HEK293T (cell line): ENCODE measurements at regions not wholly inside any gene's neighbourhood (a gene's known extent, or its start where the extent isn't known, plus 50 kb on each side); places are given as distances from the start of the nearest gene placed in this dataset.

Source experiments
- CTCF ChIA-PET: fragments of 350-600 bp; formaldehyde crosslinking; extraction: SDS; loops from one replicate; lab custom pipeline; 2021; ENCODE audit warnings: antibody characterized with exemption, inconsistent platforms; lab: Yijun Ruan, JAX
- POLR2A ChIA-PET: fragments of 350-600 bp; formaldehyde crosslinking; extraction: SDS; loops from one replicate; lab custom pipeline; 2020; ENCODE audit warnings: antibody characterized with exemption, inconsistent platforms; lab: Yijun Ruan, JAX
- DNase-seq: peaks from one replicate; pipeline ENCODE4 v3.0.0; 2012; ENCODE audit warnings: mixed read lengths; ENCODE audit errors: extremely low spot score
- ARNT ChIP-seq: fragments of 450-650 bp; IDR thresholded peaks from 2 replicates; pipeline ENCODE4 v1.6.1; 2017; ENCODE audit warnings: mild to moderate bottlenecking
- BHLHE40 ChIP-seq: fragments of 450-650 bp; IDR thresholded peaks from 2 replicates; pipeline ENCODE4 v1.6.1; 2016; ENCODE audit warnings: mild to moderate bottlenecking, moderate library complexity, borderline replicate concordance
- CTBP1 ChIP-seq: fragments of 450-650 bp; IDR thresholded peaks from 2 replicates; pipeline ENCODE4 v1.6.1; 2016; ENCODE audit warnings: borderline replicate concordance
- ELF4 ChIP-seq: fragments of 450-650 bp; IDR thresholded peaks from 2 replicates; pipeline ENCODE4 v1.6.1; 2017; ENCODE audit warnings: antibody characterized with exemption
- FOXA1 ChIP-seq: fragments of 450-650 bp; IDR thresholded peaks from 2 replicates; pipeline ENCODE4 v1.6.1; 2016; ENCODE audit warnings: mild to moderate bottlenecking
- FOXK2 ChIP-seq: fragments of 450-650 bp; IDR thresholded peaks from 2 replicates; pipeline ENCODE4 v1.6.1; 2016; ENCODE audit warnings: mild to moderate bottlenecking
- FOXM1 ChIP-seq: fragments of 450-650 bp; IDR thresholded peaks from 2 replicates; pipeline ENCODE4 v1.6.1; 2017; ENCODE audit warnings: mild to moderate bottlenecking, borderline replicate concordance
- HDGF ChIP-seq: fragments of 450-650 bp; IDR thresholded peaks from 2 replicates; pipeline ENCODE4 v1.6.1; 2017; ENCODE audit warnings: antibody characterized with exemption, borderline replicate concordance
- L3MBTL2 ChIP-seq: fragments of 450-650 bp; conservative IDR thresholded peaks from 2 replicates; pipeline ENCODE4 v1.6.1; 2016; ENCODE audit warnings: mild to moderate bottlenecking
- LEF1 ChIP-seq: fragments of 450-650 bp; IDR thresholded peaks from 2 replicates; pipeline ENCODE4 v1.6.1; 2017; ENCODE audit warnings: mild to moderate bottlenecking, borderline replicate concordance
- NFRKB ChIP-seq: fragments of 450-650 bp; IDR thresholded peaks from 2 replicates; pipeline ENCODE4 v1.6.1; 2016; ENCODE audit warnings: mild to moderate bottlenecking, moderate library complexity
- PKNOX1 ChIP-seq: fragments of 450-650 bp; IDR thresholded peaks from 2 replicates; pipeline ENCODE4 v1.6.1; 2016
- SP1 ChIP-seq: fragments of 450-650 bp; IDR thresholded peaks from 2 replicates; pipeline ENCODE4 v1.6.1; 2017
- SUZ12 ChIP-seq: fragments of 450-650 bp; IDR thresholded peaks from 2 replicates; pipeline ENCODE4 v1.6.1; 2016; ENCODE audit warnings: mild to moderate bottlenecking
- TARDBP ChIP-seq: fragments of 450-650 bp; IDR thresholded peaks from 2 replicates; pipeline ENCODE4 v1.6.1; 2016
- ZNF384 ChIP-seq: fragments of 450-650 bp; IDR thresholded peaks from 2 replicates; pipeline ENCODE4 v1.6.1; 2016

GRCh38 chr10:128289621-128290020 lies 163.4 kb upstream of the MKI67 start:
- ChIA-PET CTCF (no interaction called here), POLR2A (no interaction called here)
- DNase-seq, result no peak
- no peak for TF ChIP-seq LEF1
- no peak for TF ChIP-seq SUZ12
- no peak for TF ChIP-seq ZNF384

DNA sequence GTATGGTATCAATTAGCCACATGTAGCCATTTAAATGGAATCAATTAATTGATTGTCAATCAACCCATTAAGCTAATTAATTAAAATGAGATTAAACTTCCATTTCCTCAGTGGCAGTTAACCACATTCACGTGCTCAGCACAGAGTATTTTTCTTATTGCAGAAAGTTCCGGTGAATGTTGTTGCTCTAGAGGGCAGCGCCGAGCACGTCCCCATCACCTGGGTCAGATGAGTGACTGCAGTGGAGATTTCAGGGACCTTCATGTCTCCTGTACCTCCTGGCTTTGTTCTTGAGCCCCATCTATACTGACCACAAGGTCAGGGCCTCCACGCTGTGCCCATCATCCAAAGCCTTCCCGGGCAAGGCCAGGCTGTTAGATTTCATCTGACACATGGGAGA lies 168.8 kb upstream of the MKI67 start:
- CTCF ChIA-PET, result no interaction called here
- POLR2A ChIA-PET, result no interaction called here
- TF ChIP-seq ELF4, result no peak
- TF ChIP-seq NFRKB, result no peak
- TF ChIP-seq FOXK2, result no peak
- no peak for TF ChIP-seq L3MBTL2
- no peak for TF ChIP-seq HDGF
- no peak for TF ChIP-seq ARNT
- TF ChIP-seq FOXM1, result no peak
- no peak for TF ChIP-seq PKNOX1
- no peak for TF ChIP-seq LEF1
- TF ChIP-seq SUZ12, result no peak
- no peak for TF ChIP-seq SP1
- no peak for TF ChIP-seq CTBP1
- no peak for TF ChIP-seq BHLHE40
- no peak for TF ChIP-seq ZNF384
- no peak for TF ChIP-seq FOXA1
- DNase-seq, result no peak

- ChIA-PET POLR2A (no interaction called here), CTCF (no interaction called here)
- DNase-seq, result no peak
- TF ChIP-seq PKNOX1 (no peak), L3MBTL2 (no peak), CTBP1 (no peak), ELF4 (no peak), FOXK2 (no peak), ZNF384 (no peak), BHLHE40 (no peak), FOXA1 (no peak), FOXM1 (no peak), SUZ12 (no peak), TARDBP (no peak), HDGF (no peak), ARNT (no peak), NFRKB (no peak), SP1 (no peak), LEF1 (no peak)
Observed at GRCh38 chr10:128296253-128297007, 170.2 kb upstream of the MKI67 start.

DNA sequence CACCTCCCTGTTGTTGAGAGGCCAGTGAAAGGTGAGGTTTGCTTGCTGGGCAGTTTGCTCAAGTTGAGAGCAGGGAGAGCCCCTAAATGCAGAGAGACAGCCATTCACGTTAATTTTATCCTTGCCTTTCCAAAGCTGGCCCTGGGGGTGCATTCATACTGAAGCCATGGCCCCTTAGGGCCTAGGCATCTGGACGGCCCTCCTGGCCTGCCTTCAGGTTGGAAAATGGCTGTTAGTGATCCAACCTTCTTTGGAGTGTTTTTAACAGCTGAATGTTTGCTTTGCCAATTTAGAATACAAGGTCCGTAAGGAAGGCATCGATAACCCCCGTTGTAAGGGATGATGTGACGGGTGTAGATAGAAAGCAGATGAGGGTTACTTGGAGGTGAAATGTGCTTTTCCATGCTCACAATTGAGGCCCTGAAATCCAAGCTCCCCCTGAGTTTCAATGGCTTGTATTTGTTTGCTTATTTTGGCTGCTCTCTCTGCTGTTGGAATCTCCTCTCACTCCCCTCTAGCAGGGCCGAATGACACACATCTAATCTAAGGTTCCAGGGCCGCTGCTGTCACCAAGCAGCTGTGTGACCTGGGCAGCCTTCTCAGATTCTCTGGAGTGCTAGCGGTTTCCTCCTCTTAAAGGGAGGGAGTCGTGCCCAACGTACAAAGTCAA lies 171.6 kb upstream of the MKI67 start:
- TF ChIP-seq FOXA1, result no peak
- TF ChIP-seq CTBP1, result no peak
- TF ChIP-seq ELF4, result no peak
- no peak for TF ChIP-seq FOXK2
- no peak for TF ChIP-seq LEF1
- TF ChIP-seq PKNOX1, result no peak
- no peak for TF ChIP-seq NFRKB
- no peak for TF ChIP-seq BHLHE40
- no peak for TF ChIP-seq L3MBTL2
- TF ChIP-seq SUZ12, result no peak
- TF ChIP-seq FOXM1, result no peak
- TF ChIP-seq HDGF, result no peak
- TF ChIP-seq ARNT, result no peak
- TF ChIP-seq TARDBP, result no peak
- no peak for TF ChIP-seq ZNF384
- no peak for TF ChIP-seq SP1
- POLR2A ChIA-PET, result no interaction called here
- CTCF ChIA-PET, result no interaction called here
- no peak for DNase-seq

GRCh38 chr10:128298587-128298986 lies 172.4 kb upstream of the MKI67 start:
- DNase-seq, result no peak
- TF ChIP-seq FOXM1 (no peak), PKNOX1 (no peak), CTBP1 (no peak), ZNF384 (no peak), SP1 (no peak), BHLHE40 (no peak), NFRKB (no peak), HDGF (no peak), FOXA1 (no peak), LEF1 (no peak), TARDBP (no peak), L3MBTL2 (no peak), SUZ12 (no peak), ELF4 (no peak), FOXK2 (no peak)
- ChIA-PET POLR2A (no interaction called here), CTCF (no interaction called here)
